ENCODE measurements at regions not wholly inside any gene's neighbourhood (a gene's known extent, or its start where the extent isn't known, plus 50 kb on each side); places are given as distances from the start of the nearest gene placed in this dataset.

GRCh38 chr7:13731643-13732042 is 257.8 kb downstream of the ETV1 start:
- POLR2A ChIA-PET (ENCODE audit: low non-redundant PET): interaction anchor here (0.6 kb wide), 1 partner anchor 111 kb away, joined by 4 read pairs; no protein-coding TSS in a partner anchor
- no peak for TF ChIP-seq EZH2 (IDR thresholded peaks at IDR 0.05; ENCODE audit: borderline replicate concordance, low read depth, low read length, poor library complexity, severe bottlenecking)
- TF ChIP-seq, protein P1, sequence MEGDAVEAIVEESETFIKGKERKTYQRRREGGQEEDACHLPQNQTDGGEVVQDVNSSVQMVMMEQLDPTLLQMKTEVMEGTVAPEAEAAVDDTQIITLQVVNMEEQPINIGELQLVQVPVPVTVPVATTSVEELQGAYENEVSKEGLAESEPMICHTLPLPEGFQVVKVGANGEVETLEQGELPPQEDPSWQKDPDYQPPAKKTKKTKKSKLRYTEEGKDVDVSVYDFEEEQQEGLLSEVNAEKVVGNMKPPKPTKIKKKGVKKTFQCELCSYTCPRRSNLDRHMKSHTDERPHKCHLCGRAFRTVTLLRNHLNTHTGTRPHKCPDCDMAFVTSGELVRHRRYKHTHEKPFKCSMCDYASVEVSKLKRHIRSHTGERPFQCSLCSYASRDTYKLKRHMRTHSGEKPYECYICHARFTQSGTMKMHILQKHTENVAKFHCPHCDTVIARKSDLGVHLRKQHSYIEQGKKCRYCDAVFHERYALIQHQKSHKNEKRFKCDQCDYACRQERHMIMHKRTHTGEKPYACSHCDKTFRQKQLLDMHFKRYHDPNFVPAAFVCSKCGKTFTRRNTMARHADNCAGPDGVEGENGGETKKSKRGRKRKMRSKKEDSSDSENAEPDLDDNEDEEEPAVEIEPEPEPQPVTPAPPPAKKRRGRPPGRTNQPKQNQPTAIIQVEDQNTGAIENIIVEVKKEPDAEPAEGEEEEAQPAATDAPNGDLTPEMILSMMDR (conservative IDR thresholded peaks at IDR 0.05; ENCODE audit: low read depth, low read length): no peak
- CTCF ChIA-PET: no interaction called here
- no peaks in the 10 kb centered on the region for H3K4me1 ChIP-seq (ENCODE audit: insufficient read depth, low read length, poor library complexity, severe bottlenecking)
- H3K27ac ChIP-seq (ENCODE audit: low read depth, low read length, poor library complexity, severe bottlenecking): no peak overlapping the region
- intact Hi-C loops (cut with micrococcal nuclease; ENCODE audit: unreplicated experiment): no loop called here
- no peaks in the 10 kb centered on the region for H3K36me3 ChIP-seq (ENCODE audit: insufficient read depth, low read length, poor library complexity, severe bottlenecking)
- peaks cover 4% of the 10 kb centered on the region for H3K9me3 ChIP-seq (ENCODE audit: low read depth, low read length, poor library complexity, severe bottlenecking)
- H3K4me3 ChIP-seq (ENCODE audit: low read depth, low read length, poor library complexity, severe bottlenecking): no peak overlapping the region
- no TSS peak for BruUV-seq (replicated peaks)
- no peaks in the 10 kb centered on the region for H3K27me3 ChIP-seq (replicated peaks; ENCODE audit: insufficient read depth, low read depth, low read length, poor library complexity)
- no peak for DNase-seq (ENCODE audit: low spot score)

DNA sequence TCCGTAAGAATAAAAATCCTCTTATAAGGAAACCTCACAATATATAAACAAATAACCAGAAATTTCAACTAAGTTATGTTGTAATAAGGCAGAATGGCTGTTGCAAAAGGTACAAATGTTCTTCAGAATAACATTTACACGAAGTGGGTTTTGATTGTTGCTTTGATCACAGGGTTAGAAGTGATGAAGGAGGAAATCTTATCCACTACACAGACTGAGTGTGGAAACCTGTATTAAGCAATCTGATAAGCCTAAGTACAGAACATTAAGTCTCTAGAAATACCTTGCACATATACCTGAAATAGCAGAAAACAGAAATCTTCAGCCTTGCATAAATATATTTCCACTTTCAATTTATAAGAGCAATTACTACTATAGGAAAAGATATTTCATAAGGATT is 251.9 kb downstream of the ETV1 start:
- intact Hi-C loops (cut with micrococcal nuclease; ENCODE audit: unreplicated experiment): no loop called here
- H3K4me3 ChIP-seq (ENCODE audit: low read depth, low read length, poor library complexity, severe bottlenecking): no peak overlapping the region
- H3K27ac ChIP-seq (ENCODE audit: low read depth, low read length, poor library complexity, severe bottlenecking): no peak overlapping the region
- POLR2A ChIA-PET (ENCODE audit: low non-redundant PET): no interaction called here
- H3K36me3 ChIP-seq (ENCODE audit: insufficient read depth, low read length, poor library complexity, severe bottlenecking): no peaks in the 10 kb centered on the region
- TF ChIP-seq EZH2 (IDR thresholded peaks at IDR 0.05; ENCODE audit: borderline replicate concordance, low read depth, low read length, poor library complexity, severe bottlenecking): no peak
- TF ChIP-seq, protein P1 (conservative IDR thresholded peaks at IDR 0.05; ENCODE audit: low read depth, low read length): no peak
- no peaks in the 10 kb centered on the region for H3K4me1 ChIP-seq (ENCODE audit: insufficient read depth, low read length, poor library complexity, severe bottlenecking)
- DNase-seq (ENCODE audit: low spot score): no peak
- CTCF ChIA-PET: no interaction called here
- H3K9me3 ChIP-seq (ENCODE audit: low read depth, low read length, poor library complexity, severe bottlenecking): no peaks in the 10 kb centered on the region
- no peaks in the 10 kb centered on the region for H3K27me3 ChIP-seq (replicated peaks; ENCODE audit: insufficient read depth, low read depth, low read length, poor library complexity)
- BruUV-seq (replicated peaks): no TSS peak

- Histone ChIP-seq H3K4me3 (ENCODE audit: low read depth, low read length, poor library complexity, severe bottlenecking) (no peak overlapping the region), H3K36me3 (ENCODE audit: insufficient read depth, low read length, poor library complexity, severe bottlenecking) (no peaks in the 10 kb centered on the region), H3K27me3 (replicated peaks; ENCODE audit: insufficient read depth, low read depth, low read length, poor library complexity) (no peaks in the 10 kb centered on the region), H3K4me1 (ENCODE audit: insufficient read depth, low read length, poor library complexity, severe bottlenecking) (no peaks in the 10 kb centered on the region), H3K27ac (ENCODE audit: low read depth, low read length, poor library complexity, severe bottlenecking) (no peak overlapping the region), H3K9me3 (ENCODE audit: low read depth, low read length, poor library complexity, severe bottlenecking) (no peaks in the 10 kb centered on the region)
- BruUV-seq (replicated peaks): no TSS peak
- DNase-seq (ENCODE audit: low spot score): no peak
- no peak for TF ChIP-seq EZH2 (IDR thresholded peaks at IDR 0.05; ENCODE audit: borderline replicate concordance, low read depth, low read length, poor library complexity, severe bottlenecking)
- TF ChIP-seq, protein P1 (conservative IDR thresholded peaks at IDR 0.05; ENCODE audit: low read depth, low read length): no peak
- CTCF ChIA-PET: interaction anchor here (1.0 to 1.1 kb wide), 3 partner anchors 15 to 460 kb away, joined by 4 to 5 read pairs (median 5); no protein-coding TSS in a partner anchor
- POLR2A ChIA-PET (ENCODE audit: low non-redundant PET): no interaction called here
- intact Hi-C loops (cut with micrococcal nuclease; ENCODE audit: unreplicated experiment): loop anchor here (5.0 to 10.0 kb wide), 2 partner anchors 243 to 455 kb away; partner anchors contain the start of gene ETV1
These were observed 247.3 kb downstream of the ETV1 start for GRCh38 chr7:13742126-13742525.
